DMS53 (cell line): ENCODE measurements at regions not wholly inside any gene's neighbourhood (a gene's known extent, or its start where the extent isn't known, plus 50 kb on each side); places are given as distances from the start of the nearest gene placed in this dataset.

ENCODE experiments used
- DNase-seq: peaks from one replicate; lab custom pipeline; 2025; lab: John Stamatoyannopoulos, UW

DNA sequence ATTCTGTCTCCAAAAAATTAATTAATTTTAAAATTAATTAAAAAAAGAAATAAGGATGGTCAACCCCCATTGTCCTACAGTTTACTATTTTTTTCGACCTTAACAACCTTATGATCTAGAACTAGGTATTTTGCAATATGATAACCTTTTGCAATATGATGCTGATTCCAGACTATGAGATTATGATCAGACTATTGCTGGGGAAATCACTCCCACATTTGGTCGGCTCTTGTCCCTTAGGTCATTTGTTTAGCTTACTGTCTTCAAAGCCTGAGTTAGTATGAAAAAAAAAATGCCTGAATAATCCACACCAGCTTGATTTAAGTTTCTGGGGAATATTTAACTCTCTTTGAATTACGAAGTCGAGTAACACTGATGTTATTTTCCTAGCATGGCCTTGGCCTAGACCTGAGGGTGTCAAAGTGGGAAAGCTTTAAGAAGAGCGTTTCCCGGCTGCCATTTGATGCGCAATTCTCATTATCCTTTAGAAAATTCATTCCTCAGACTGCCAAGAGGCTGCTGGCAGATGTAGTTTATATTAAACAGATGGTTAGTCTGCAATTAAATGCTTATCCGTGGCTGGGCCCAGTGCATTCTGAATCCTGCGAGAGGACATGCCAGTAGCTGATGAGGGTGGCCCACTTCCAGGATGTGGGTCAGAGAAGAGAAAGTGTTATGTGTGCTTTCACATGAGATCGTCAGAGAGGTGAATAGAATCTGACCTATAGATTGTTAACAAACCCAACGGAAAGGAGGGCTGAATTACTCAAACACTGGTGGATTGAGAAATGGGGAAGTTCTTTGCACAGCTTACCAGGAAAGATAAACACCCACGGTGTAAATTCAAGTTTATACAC lies 496.0 kb upstream of the THBS1 start:
- no peak for DNase-seq

GRCh38 chr15:39086641-39087040 lies 494.2 kb upstream of the THBS1 start:
- DNase-seq: no peak

GRCh38 chr15:39088156-39088555 lies 492.7 kb upstream of the THBS1 start:
- no peak for DNase-seq

- no peak for DNase-seq
These were observed 488.5 kb upstream of the THBS1 start for GRCh38 chr15:39092354-39092753.

- no peak for DNase-seq
These were observed 488.1 kb upstream of the THBS1 start for GRCh38 chr15:39092761-39093160.

DNA sequence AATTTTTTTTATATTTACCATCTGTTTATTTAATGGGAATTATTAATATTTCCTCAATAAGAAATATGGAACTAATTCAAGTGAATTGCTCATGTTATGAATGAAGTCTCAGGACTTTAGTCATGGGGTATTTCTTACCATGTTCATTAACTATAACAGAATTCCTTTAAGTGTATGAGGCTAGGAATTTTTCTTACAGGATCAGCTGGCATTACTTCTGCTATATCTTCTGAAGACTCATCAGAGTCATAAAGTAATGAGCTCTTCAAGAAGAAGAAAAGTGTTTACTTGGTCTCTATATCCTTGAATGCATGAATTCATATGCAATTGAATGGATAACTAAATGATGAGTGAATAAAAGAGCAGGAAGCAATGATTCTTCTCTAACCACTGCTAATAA lies 486.8 kb upstream of the THBS1 start:
- no peak for DNase-seq

DNA sequence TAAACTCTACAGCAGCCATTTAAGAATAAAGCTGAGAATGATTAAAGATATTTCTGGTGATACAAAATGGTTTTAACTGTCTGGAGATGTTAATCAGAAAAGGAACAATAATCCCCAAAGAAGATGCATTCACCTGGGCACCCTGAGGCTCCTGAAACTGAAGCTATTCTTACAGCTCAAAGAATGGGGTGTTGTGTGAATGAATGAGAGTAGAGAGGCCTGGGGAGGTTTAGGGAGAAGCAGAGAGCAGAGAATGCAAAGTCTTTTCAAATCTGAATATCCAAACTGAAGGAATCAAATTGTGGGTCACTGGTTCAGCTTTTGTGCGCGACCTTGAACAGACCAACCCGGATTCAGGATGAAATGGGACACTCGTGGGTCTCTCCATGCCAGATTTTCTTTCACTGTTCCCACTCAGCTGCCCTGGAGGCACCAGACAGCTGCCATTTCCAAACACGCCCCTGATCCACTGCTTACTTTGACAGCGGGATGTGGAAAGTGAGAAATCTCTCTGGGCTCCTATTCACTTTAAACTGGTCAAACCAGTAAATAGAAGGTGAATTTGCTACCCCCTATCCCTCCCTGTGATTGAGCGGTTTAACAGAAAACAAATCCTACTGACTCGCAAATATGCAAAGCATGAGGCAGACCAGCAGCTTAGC lies 485.5 kb upstream of the THBS1 start:
- DNase-seq: no peak

- DNase-seq: no peak
These were observed 484.2 kb upstream of the THBS1 start for GRCh38 chr15:39096608-39097205.

DNA sequence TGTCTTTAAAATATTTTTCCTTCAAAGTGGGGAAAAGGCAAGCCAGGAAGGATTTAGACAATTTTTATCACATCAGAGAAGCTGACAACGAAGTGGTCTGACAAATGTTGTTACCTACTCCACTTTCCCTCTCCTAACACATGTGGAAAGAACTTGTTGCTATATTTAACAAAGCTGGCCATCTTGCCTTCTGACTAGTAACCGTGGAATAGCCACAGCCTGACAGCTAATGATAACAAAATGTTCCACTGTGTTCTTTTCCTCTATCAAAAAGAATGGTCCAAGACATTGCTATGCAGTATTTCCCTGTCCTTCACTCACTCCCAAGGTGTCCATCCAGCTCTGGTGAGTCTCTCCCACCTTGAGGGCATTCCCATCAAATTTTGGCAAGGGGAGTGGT lies 481.4 kb upstream of the THBS1 start:
- no peak for DNase-seq

DNA sequence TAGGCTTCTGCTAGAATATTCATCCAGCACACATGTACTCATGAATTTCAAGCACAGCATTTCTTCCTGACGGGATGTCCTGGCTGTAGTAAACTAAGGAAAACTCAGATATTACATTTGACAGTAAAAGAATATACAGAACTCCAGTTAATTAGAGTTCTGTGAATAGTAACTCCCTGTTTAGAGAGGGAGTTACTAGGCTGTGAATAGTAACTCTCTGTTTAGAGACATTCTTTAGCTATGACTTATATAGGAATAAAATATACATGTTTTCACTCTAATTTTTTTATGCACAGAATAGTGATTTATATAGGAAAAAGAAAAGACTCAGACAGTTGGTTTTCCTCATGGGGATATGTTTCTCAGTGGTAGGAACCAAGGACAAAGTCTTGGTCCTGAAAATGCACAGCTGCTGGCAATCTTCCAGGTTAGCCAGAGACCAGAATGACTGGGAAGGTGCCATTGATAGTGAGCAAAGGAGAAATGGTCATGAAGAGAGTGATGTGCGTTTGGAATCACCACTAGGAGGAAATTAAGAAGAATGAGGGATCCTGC lies 480.7 kb upstream of the THBS1 start:
- no peak for DNase-seq

DNA sequence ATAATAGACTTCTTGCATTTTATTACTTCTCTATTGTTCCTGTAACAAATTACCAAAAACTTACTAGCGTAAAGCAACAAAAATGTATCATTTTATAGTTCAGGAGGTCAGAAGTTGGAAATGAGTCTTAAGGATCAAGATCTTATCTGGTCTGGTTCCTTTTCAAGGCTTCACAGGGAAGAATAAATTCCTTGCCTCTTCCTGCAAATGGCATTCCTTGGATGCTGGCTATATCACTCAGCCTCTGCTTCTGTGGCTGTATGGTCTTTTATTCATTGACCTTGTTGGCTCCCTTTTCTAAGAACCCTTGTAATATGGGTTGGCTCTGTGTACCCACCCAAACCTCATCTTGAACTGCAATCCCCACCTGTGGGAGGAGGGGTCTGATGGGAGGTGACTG lies 478.4 kb upstream of the THBS1 start:
- DNase-seq: no peak

DNA sequence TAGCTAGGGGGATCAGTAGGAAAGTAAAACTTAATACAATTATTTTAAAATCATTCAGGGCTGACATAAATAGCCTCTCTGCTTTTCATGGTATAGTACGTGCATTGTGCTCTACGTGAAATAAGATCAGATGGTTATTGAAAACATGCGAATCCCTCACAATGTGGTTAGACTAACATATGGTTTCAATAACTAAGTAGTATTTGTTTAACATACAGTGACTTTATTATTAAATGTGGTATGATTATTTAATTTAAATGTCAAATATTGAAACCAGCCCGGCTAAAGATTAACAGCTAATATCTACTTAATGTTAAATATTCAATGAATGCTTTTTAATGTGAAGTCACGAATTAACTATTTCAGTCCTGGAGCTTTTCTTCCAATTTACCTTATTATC lies 473.9 kb upstream of the THBS1 start:
- no peak for DNase-seq

DNA sequence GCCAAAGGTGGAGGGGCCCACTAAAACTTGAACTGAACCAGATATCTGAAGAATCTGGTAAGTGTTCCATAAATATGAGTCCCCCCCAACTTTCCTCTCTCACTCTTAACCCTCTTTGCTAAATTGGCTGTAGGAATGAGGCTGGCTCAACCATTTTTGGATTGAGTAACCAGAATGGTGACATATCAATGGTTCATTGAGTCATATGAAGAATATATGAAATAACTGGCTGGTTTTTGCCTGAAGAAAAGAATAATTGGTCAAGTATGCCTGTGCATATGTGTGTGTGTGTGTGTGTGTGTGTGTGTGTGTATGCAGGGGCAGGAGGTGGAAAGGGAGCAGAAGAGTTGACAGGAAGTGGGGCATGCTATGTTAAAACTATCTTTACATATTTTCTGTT lies 472.9 kb upstream of the THBS1 start:
- no peak for DNase-seq

GRCh38 chr15:39110336-39110735 lies 470.5 kb upstream of the THBS1 start:
- DNase-seq: no peak

DNA sequence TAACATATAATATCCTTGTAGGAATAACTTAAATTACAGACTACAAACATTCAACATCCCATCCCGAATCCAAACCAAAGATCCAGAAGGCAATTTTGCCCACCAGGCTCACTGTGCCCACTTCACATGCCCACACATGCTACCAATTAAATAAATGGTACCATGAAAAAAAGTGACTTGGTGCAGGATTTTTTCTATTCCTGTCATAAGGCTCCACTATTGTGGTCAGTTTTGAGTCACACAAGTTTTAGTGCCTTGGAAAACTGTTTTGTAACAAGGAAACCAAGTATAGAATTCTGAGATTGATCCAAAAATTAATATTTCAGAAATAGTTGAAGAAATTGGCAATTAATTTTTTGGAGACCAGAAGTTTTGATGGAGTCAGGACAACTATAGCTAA lies 470.1 kb upstream of the THBS1 start:
- DNase-seq: no peak

DNA sequence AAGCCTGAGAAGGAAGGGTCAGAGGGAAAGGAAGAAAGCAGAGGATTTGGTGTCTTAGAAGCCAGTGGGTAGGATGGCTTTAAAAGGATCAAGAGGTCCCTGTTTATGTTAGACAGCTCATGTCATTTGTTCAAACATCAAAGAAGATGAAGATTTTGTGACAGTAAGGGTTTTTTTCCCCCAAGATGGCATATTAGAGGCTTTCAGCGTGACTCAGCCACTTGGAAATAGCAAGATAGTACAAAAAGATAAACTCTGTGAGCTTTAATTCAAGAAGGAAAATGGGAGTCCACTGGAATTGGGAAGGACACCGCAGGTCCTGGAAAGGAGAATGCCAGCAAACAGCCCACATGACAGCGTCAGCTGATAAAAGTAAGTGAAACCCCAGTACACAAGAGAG lies 467.1 kb upstream of the THBS1 start:
- no peak for DNase-seq

GRCh38 chr15:39114690-39115378 lies 466.0 kb upstream of the THBS1 start:
- DNase-seq: no peak

- no peak for DNase-seq
These were observed 465.4 kb upstream of the THBS1 start for GRCh38 chr15:39115379-39116057.

GRCh38 chr15:39118510-39118909 lies 462.4 kb upstream of the THBS1 start:
- no peak for DNase-seq

DNA sequence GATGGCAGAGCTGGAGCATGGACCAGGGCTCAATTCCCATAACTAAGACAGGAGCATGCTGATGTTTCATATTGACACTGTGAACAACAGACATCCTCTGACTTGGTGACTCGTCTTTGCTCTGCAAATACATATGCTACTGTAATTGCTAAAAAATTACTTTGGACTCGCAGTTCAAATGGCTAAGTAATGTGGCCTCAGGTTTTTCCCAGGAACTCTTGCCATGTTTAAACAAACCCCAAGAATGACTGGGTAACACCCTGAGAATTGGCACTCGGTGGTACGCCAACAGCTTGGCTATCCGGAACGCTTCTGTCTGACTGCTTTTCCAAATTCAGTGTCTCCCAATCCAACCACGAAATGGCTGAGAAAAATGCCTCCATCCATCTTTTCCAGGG lies 456.7 kb upstream of the THBS1 start:
- peak; percentile 44 for DNase-seq

GRCh38 chr15:39124553-39125171 lies 456.2 kb upstream of the THBS1 start:
- no peak for DNase-seq
